KG1 (cell line): ENCODE measurements at regions not wholly inside any gene's neighbourhood (a gene's known extent, or its start where the extent isn't known, plus 50 kb on each side); places are given as distances from the start of the nearest gene placed in this dataset.
"Not testable (repeated sequence)": the region's sequence is repeated elsewhere in the genome, so short reads cannot be mapped to it uniquely, and the experiment has no call there.

Experiments used
- DNase-seq: peaks from one replicate; lab custom pipeline; 2025; lab: John Stamatoyannopoulos, UW

DNA sequence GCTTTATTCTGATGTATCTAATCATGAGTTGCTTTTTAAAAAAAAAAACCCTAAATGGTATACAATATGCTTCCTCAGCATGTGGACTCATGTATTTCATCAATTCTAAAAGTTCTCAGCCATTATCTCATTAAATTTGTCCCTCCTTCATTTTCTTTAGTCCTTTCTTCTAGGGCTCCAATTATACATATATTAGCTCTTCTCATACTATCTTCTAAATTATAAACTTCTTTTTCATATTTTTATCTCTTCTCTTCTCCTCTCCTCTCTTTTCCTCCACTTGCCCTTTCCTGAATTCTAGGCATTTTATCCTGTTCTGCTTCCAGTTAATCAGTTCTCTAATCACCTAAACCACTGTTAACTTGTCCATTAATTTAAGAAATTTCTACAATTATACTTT, 55.0 kb upstream of the IL33 start:
- DNase-seq: no peak

DNA sequence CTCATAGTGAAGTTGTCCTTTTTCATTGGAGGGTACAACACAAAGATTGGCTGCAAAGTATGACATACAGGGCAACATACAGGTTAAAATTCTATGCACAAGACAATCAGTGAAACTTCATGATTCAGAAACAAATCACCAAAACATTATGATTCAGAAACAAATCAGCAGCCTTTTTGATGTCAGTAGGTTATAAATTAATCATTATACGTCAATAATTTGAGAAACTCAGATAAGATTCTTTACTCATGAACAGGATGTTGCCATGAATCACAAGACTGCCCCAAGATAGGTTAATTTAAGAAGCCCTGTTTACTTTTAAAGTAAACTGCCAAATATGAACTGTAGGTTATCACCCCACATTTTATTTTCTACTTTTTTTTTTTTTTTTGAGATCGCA, 62.2 kb upstream of the IL33 start:
- no peak for DNase-seq

DNA sequence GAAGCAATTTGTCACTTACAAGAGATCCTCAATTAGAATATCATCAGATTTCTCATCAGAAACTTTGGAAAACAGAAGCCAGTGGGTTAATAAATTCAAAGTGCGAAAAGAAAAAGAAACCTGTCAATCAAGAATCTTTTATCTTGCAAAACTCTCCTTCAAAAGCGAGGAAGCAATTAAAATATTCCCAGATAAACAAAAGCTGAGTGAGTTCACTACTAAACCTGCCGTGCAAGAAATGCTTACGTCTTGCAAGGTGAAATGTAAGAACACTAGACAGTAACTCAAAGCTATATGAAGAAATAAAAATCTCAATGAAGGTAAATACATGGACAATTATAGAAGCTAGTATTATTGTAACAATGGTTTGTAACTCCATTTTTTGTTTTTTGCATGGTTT, 62.8 kb upstream of the IL33 start:
- DNase-seq: no peak

DNA sequence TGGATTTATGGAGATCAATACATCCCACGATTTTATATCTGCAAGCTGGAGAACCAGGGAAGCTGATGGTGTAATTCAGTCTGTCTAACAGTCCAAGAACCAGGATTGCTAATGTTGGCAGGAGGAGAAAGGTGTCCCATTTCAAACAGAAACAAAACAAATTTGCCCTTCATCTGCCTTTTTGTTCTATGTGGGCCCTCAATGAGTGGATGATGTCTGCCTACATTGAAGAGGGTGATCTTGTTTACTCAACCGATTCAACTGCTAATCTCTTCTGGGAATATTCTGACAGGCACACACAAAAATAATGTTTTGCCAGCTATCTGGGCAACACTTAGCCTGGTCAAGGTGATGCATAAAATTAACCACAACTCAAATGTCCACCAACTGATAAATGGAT, 65.1 kb upstream of the IL33 start:
- DNase-seq: no peak

DNA sequence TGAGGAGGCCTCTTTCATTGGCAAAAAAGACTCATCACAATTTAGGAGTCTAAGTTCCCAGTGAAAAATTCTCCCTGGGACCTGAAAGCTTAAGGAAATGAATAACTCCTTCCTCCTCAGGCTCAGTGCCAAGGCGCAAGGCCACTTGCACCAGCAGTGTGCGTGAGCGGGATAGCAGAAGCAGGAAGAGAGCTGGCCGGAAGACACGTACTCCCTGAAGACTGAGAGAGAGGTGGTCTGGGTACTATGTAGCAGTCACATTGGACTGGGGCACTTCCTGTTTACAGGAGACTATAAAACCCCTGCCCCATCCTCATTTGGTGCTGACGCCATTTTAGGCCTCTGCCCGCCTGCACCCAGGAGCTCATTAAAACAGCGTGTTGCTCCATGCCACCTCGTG, 66.3 kb upstream of the IL33 start:
- no peak for DNase-seq

DNA sequence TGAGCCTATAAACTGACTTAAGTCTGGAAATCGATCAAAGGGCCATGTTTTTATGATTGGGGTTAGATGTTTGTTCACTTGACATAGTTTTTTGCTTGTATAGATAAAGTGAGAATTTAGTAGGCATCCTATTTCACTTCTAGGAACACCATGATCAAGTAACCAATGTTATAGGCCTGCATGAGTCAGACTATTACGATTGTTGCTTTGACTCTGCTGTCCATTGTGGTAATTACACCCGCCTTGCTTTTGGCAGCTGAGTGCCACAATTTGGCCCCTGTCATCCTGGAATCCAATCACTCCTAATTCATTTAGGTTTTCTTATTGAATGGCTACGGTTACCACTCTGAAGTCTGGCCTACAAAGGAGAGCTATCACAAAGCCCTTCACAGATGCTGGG, 67.8 kb upstream of the IL33 start:
- DNase-seq: no peak

DNA sequence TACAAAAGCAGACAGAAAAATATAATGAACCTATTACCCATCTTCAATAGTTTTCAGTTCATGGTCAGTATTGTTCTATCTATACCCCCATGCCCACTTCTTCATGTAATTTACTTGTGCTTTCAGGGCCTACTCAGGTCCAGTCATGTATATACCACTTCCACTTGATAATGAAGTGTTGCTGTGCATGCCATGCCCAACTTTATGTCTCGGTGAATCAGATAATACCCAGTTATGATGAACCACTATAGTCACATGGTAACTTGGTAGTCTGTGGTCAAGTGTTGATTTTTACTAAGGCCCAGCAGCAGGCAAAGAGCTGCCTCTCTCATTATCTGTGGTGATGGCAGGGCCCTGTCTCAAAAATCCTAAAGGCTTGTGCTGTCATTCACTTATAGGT, 70.7 kb upstream of the IL33 start:
- DNase-seq: no peak

DNA sequence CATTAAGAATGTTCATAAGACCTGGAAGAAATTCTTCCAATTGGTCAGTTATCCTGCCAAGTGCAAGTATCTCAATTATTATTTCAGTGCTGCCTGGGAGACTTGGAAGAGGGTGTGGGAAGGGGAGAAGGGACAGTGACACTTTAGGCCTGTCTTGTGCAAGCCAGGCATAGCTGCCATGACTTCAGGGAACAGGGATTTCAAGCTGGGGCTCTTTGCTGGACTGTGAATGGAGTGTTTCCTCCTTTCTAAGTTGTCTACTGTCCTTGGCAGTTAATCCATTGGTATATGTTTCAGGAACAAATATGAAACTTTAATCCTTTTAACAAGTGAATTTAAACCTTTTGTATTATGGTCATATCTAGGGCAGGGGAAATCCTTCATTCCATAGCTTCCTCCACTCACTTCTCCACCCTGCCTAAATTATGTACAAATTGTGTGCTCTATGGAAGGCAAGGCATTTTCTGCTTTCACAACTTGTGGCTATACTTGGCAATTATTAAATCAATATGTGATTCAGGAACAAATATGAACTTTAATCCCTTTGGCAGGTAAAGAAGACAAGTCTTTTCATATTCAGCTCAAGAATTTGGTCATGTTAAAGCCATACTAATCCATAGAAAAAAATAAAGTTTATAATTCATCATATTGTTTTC, 72.7 kb upstream of the IL33 start:
- DNase-seq: no peak

DNA sequence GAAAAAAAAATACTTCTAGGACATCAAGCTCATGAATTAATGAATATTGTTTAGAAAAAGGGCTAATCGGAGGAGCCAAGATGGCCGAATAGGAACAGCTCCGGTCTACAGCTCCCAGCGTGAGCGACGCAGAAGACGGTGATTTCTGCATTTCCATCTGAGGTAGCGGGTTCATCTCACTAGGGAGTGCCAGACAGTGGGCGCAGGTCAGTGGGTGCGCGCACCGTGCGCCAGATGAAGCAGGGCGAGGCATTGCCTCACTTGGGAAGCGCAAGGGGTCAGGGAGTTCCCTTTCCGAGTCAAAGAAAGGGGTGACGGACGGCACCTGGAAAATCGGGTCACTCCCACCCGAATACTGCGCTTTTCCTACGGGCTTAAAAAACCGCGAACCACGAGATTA, 79.8 kb upstream of the IL33 start:
- DNase-seq: not testable (repeated sequence)

DNA sequence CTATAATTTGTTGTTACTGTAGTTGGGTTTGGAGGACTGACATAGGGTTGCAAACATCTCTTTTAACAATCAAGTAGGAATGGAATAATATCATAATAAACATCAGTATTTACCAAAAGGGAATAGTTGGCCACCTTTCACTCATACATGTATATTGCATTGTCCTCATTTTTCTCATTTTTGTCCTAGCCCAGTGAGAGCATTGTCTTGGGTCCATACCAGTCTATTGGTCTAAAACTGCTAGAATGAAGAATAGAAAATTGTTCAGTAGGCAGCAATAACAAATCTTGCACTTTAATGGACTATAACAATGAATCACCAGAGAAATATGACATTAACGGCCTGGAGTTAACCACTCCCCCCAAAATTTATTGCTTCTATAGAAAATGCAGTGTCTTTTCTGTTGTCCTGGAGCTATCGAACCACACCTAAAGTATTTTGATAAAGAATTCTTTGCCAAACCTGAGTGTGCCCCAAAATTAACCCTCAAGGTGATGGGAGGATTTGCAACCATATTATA, 80.9 kb upstream of the IL33 start:
- no peak for DNase-seq

DNA sequence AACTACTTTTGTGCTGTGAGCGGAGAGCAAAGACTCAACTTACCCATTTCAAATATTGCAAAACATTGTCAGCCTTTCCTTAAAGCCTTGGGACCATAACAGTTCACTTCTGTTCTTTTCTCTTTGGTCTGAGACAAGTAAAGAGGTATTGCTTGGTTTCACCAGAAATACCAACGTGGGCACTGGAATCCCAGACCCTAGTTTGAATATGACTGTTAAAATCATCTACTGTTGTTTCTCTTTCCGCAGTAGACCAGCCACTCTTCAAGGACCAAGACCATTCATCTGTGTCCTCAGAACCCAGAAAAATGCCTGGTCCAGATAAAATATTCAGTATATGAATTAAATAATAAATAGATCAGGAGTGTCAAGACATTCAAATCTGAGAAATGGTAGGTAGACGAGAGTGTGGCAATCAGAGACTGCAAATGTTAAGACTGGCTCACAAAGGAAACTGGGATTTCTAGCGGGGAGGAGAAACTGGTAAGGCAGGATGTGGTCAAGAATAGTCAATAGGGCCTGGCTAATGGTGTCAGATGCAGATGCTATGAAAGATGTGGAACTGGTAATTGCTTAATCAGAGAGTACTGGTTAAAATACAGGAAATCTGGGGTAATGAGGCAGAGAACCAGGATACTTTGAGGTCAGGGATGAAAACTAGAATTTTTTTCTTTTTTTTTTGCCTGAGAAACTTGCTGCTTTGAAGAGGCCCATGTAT, 82.1 kb upstream of the IL33 start:
- peak; percentile 4 for DNase-seq

DNA sequence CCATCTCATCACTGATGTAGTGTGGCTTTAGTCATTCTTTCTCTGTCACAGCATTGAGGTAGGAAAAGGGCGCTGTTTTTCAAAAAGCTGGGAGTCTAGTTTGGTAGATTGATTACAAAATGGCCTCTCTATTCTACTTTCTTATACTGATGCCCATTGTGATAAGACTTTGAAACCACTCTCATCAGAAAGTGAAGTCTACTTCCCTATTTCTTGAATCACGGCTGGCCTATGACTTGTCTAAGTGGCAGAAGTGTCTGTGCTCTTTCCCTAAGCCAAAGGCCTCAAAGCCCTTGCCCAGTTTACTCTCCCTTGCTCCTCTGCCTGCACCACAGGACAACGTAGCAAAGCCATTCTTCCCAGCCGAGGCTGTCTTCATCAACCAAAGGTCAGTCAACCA, 83.0 kb upstream of the IL33 start:
- no peak for DNase-seq

DNA sequence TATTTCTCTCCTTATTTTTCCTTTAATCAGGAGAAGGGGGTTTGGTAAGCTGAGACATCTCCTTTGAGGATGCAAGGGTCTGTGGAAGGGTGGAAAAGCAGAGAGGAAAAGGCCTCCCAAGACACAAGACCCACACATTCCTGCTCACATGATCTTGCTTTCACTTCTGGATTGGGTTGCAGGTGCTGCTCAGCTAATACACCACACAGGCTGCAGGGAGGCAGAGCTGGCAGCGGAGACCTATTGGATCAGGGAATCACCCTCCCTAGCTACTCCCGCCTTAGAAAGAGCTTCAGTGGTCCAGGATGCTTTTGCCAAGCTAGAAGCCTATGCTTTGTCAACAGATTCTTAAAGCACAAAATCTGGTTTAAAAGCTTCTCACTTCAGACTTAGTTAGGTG, 87.6 kb upstream of the IL33 start:
- DNase-seq: no peak

DNA sequence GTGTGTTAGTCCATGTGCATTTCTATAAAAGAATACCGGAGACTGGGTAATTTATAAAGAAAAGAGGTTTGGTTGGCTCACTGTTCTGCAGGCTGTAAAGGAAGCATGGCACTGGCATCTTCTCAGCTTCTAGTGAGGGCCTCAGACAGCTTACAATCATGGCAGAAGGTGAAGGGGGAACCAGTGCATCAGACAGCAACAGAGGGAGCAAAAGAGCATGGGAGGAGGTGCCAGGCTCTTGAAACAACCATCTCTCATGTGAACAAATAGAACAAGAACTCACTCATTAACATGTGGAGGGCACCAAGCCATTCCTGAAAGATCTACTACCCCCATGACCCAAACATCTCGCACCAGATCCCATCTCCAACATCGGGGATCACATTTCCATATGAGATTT, 89.2 kb upstream of the IL33 start:
- no peak for DNase-seq

DNA sequence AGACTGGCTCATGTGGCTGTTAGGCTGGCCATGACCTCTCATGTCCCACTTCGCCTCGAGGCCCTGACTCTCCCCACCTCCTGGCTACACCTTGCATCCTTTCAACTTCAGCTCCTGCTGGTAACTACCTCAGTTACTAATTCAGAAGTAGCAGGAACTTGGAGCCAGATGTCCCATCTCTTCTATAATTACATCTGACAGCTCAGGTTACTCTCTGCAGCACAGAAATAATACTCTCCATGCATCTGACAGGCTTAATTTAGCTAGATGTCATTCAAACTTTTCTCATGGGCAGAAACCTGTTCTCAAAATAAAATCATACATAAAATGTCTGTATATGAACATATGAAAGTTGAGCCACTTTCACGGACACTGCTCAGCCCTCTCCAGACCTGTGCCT, 92.2 kb upstream of the IL33 start:
- DNase-seq: no peak

DNA sequence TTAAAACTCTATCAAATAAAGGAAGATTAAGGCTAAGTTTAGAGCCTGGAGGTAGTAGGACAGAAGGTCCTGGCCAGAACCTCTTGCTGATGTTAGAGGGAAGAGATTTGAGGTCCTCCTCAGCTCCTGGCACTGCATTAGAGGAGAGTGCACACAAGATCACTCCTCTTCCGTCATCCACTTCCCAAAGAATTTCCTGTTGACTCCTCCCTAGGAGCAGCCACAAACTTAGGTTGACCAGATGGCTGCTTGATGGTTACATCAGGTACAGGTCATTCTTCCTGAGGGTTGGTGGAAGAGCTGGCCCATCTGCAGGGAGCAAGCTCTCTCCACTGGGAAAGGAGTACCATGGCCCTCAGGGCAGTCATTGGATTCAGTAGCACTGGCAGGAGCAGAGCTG, 93.9 kb upstream of the IL33 start:
- DNase-seq: no peak

DNA sequence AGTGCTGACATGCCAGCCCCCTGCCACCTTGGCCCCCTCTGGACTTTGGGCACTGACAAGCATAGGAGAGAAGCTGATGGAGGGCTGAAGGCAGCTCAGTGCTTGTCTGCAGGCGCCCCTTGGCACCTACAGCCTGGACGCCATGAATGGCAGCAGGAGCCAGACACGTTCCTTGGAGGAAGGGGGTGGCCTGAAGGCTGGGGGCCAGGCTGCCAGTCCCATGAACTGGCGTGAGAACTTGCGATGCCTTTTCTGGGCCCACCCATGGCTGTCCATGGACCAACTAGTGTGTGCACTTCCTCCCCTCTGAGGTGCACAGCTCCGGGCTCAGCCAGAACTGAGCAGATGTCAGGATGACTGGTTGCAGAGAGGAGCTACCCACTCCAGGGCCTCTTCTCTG, 99.0 kb upstream of the RANBP6 start:
- no peak for DNase-seq

DNA sequence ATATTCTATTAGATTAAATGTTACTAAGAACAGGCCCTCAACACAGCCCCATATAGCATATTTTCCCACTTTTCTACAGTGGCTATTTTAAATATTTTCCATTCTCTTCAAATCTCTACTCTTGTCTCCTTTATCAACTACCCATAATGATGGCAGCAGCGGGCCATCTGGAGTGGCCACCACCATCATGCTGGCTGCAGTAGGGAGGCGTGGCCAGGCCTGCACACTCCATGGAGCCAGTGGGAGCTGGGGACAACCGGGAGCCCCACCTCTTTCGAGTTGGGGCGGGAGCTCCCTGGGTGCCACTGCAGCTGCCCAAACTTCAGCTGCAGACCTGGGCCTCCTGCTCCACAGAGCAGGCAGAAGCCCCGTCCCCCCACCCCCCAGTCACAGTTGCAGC, 98.4 kb upstream of the RANBP6 start:
- no peak for DNase-seq

DNA sequence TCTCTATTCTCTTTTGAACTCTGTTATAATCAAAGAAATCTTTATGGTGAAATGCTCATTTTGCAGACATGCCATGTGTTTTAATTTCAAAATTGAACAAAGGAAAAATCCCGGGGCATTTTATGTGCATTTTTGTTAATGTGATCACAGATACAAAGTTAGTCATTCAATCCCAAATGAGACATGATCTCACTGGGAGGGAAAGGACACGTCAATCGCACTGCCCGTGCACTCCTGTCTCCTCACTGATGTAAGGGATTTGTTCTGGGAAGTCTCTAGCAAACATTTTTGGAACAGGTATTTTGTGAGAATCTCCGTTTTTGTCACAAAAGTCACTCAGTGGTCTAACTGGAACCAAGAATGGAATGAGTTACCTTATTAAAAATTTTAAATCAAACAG, 97.9 kb upstream of the RANBP6 start:
- no peak for DNase-seq

DNA sequence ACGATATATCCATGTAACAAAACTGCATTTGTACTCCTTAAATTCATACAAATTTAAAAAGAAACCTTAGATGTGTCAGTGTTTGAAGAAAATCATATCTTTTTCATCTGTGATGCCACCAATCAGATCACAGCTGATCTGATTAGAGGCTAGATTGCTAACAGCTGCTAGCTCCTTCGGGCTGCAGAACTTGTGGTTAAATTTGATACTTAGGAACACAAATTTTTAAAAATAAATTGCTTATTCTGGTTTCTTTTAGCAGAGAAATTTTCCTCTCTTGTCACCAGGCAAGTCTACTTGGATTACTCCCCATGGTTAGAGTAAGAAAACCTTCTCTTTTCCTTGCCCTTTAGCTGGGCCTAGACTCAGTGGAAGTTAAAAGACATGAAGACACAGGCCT, 94.6 kb upstream of the RANBP6 start:
- DNase-seq: no peak

DNA sequence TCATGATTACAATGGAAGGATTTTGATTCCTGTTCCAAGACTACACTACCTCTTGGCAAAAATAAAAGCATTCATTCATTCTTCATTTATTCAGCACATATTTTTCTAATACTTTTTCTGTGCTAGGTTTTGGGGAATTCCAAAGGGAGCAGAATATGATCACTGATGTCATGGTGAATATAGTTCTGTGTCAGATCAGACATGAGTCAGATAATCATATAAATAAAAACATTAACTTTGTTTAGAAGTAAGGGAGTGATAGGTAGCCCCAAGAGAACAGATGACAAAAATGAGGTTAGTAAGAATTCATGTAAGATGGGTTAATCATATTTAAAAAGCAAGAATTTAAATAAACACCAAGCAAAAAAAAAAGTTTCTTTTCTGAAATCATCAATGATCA, 94.1 kb upstream of the RANBP6 start:
- DNase-seq: no peak

DNA sequence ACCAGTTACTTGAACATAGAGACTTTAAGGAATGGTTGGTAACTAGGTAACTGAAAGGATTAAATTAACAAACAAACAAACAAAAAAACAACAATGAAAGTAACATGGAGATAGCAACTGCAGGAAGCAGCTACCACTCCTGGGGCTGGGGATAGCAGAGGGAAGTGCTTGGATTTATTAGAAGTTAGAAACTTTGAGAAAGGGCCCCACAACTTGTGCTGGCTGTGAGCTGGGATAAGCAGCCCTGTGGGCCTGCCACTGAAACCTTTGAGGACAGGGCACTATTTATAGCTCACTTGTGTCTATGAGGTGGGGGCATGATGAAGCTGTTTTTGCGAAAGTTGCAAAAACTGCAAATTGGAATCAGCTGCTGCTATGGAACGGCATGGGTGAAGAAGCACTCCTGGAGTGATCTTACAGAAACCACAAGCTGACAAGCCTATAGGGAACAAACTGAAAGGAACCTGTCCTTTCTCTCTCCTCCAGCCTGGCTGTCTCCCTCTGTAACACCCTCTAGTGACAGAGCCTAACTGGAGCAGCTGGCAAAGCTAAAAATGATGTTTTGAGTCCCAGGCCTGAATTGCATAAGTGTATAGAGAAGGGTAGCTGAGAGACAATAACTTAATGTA, 91.4 kb upstream of the RANBP6 start:
- peak; percentile 2 for DNase-seq

DNA sequence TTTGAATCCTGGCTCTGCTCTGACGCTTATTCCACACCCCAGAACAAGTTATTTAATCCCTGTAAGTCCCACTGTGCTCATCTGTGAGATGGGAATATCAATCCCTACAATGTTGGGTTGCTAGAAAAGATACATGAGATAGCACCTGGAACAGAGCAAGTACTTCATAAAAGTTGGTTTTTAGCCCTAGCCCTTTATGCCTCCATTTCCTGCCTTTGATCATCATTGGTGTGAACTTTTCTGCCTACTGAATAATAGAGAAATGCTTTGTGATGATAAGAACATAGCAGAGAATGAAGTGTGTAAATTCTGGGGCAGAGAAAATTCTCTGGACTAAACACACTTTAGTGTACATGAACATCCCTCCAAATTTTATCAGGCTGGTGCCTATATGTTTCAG, 90.3 kb upstream of the RANBP6 start:
- no peak for DNase-seq

DNA sequence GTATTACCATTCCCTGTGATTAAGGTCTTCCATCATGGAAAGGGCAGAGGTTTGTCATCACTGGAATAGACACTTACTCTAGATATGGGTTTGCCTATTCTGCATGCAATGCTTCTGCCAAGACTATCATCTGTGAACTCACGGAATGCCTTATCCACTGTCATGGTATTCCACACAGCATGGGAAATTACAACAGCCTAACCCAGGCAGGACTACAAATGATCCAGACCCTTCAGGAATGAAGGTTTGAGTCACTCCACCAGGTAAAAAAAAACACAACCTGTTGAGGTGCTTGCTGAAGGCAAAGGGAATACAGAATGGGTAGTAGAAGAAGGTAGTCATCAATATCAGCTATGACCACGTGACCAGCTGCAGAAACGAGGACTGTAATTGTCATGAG, 89.0 kb upstream of the RANBP6 start:
- not testable (repeated sequence) for DNase-seq
